Mesenchymal stem cell (in vitro differentiated cells and primary cell): ENCODE measurements at regions not wholly inside any gene's neighbourhood (a gene's known extent, or its start where the extent isn't known, plus 50 kb on each side); places are given as distances from the start of the nearest gene placed in this dataset.

Experiments used
- DNase-seq: peaks from one replicate; pipeline ENCODE4 v3.0.0-alpha.2; 2013
- H2AFZ ChIP-seq: one replicate; pipeline ENCODE4 v1.6.1; 2013; ENCODE audit warnings: low read depth, mild to moderate bottlenecking, control low read depth, inconsistent platforms, low read length, moderate library complexity
- H2AK5ac ChIP-seq: 2 replicates; pipeline ENCODE4 v1.6.1; 2013; ENCODE audit warnings: low read length, moderate library complexity, mild to moderate bottlenecking, inconsistent platforms; ENCODE audit not compliant: severe bottlenecking
- H2BK120ac ChIP-seq: one replicate; pipeline ENCODE4 v1.6.1; 2013; ENCODE audit warnings: low read depth, mild to moderate bottlenecking, inconsistent platforms, low read length, moderate library complexity
- H2BK12ac ChIP-seq, 2 experiments: one replicate each; pipeline ENCODE4 v1.6.1; 2013; ENCODE audit warnings: inconsistent platforms in 2 of 2, low read length in 2 of 2, mild to moderate bottlenecking in 2 of 2, moderate library complexity in 2 of 2, control low read depth in 1 of 2
- H2BK15ac ChIP-seq: one replicate; pipeline ENCODE4 v1.6.1; 2013; ENCODE audit warnings: mild to moderate bottlenecking, low read depth, inconsistent platforms; ENCODE audit not compliant: poor library complexity, severe bottlenecking
- H2BK5ac ChIP-seq: 2 replicates; pipeline ENCODE4 v1.6.1; 2013; ENCODE audit warnings: low read depth, mild to moderate bottlenecking, low read length, control low read depth, inconsistent platforms; ENCODE audit not compliant: poor library complexity, severe bottlenecking
- H3K14ac ChIP-seq, 2 experiments: one replicate each; pipeline ENCODE4 v1.6.1; 2013; ENCODE audit warnings: inconsistent platforms in 2 of 2, low read length in 2 of 2, control low read depth in 1 of 2, mild to moderate bottlenecking in 1 of 2, moderate library complexity in 1 of 2
- H3K18ac ChIP-seq, 2 experiments: one replicate each; pipeline ENCODE4 v1.6.1; 2013; ENCODE audit warnings: inconsistent platforms in 2 of 2, low read length in 2 of 2, control low read depth in 1 of 2, low read depth in 1 of 2, mild to moderate bottlenecking in 1 of 2
- H3K23ac ChIP-seq, 2 experiments: one replicate each; pipeline ENCODE4 v1.6.1; 2013; ENCODE audit warnings: inconsistent platforms in 2 of 2, low read length in 2 of 2, mild to moderate bottlenecking in 2 of 2, moderate library complexity in 2 of 2, control low read depth in 1 of 2
- H3K27ac ChIP-seq: 2 replicates; pipeline ENCODE4 v1.5.1; 2013; ENCODE audit warnings: mild to moderate bottlenecking, moderate library complexity, low read length, control low read depth, inconsistent platforms; ENCODE audit not compliant: poor library complexity, severe bottlenecking
- H3K27me3 ChIP-seq, 2 experiments: 2 replicates each; pipeline versions ENCODE4 v1.6.1 to v1.7.0; 2013; ENCODE audit warnings: low read length in 2 of 2, mild to moderate bottlenecking in 2 of 2, moderate library complexity in 2 of 2, control low read depth in 1 of 2, inconsistent platforms in 1 of 2; ENCODE audit not compliant: control insufficient read depth in 1 of 2, insufficient read depth in 1 of 2
- H3K36me3 ChIP-seq, 2 experiments: 2 replicates each; pipeline versions ENCODE4 v1.6.1 to v1.7.0; 2013; ENCODE audit warnings: low read length in 2 of 2, control low read depth in 1 of 2, inconsistent platforms in 1 of 2, low read depth in 1 of 2, mild to moderate bottlenecking in 1 of 2; ENCODE audit not compliant: insufficient read depth in 2 of 2, control insufficient read depth in 1 of 2
- H3K4ac ChIP-seq, 2 experiments: one replicate each; pipeline ENCODE4 v1.6.1; 2013; ENCODE audit warnings: inconsistent platforms in 2 of 2, low read length in 2 of 2, mild to moderate bottlenecking in 2 of 2, moderate library complexity in 2 of 2, control low read depth in 1 of 2, low read depth in 1 of 2
- H3K4me1 ChIP-seq: 2 replicates; pipeline ENCODE4 v1.6.1; 2013; ENCODE audit warnings: low read depth, low read length, control low read depth; ENCODE audit not compliant: control insufficient read depth, insufficient read depth
- H3K4me2 ChIP-seq: 2 replicates; pipeline ENCODE4 v1.6.1; 2013; ENCODE audit warnings: low read length, mild to moderate bottlenecking, inconsistent platforms; ENCODE audit not compliant: poor library complexity, severe bottlenecking
- H3K4me3 ChIP-seq, 2 experiments: 2 replicates each; pipeline versions ENCODE4 v1.5.1 to v1.7.0; 2013; ENCODE audit warnings: low read length in 2 of 2, mild to moderate bottlenecking in 2 of 2, control low read depth in 1 of 2, low read depth in 1 of 2; ENCODE audit not compliant: insufficient read depth in 1 of 2
- H3K79me1 ChIP-seq: replicated peaks from 2 replicates; pipeline ENCODE4 v1.6.1; 2013; ENCODE audit warnings: mild to moderate bottlenecking, control low read depth, low read length, inconsistent platforms; ENCODE audit not compliant: poor library complexity, severe bottlenecking
- H3K9ac ChIP-seq: 2 replicates; pipeline ENCODE4 v1.7.0; 2013; ENCODE audit warnings: mild to moderate bottlenecking, low read length, moderate library complexity
- H3K9me3 ChIP-seq: 2 replicates; pipeline ENCODE4 v1.7.0; 2013; ENCODE audit warnings: mild to moderate bottlenecking, low read length; ENCODE audit not compliant: control insufficient read depth
- H4K8ac ChIP-seq: one replicate; pipeline ENCODE4 v1.6.1; 2013; ENCODE audit warnings: inconsistent platforms, mild to moderate bottlenecking, low read length, moderate library complexity
- H4K91ac ChIP-seq: one replicate; pipeline ENCODE4 v1.6.1; 2013; ENCODE audit warnings: mild to moderate bottlenecking, low read length, inconsistent platforms
- WGBS: methylation state at CpG from one replicate; pipeline ENCODE4 v1.1.7; 2013; ENCODE audit warnings: mixed read lengths; 5-methylcytosine and 5-hydroxymethylcytosine counted together

- no peaks in the 10 kb centered on the region for H3K9me3 ChIP-seq
- no peak overlapping the region for H3K14ac ChIP-seq
- H3K18ac ChIP-seq = no peak overlapping the region
- no peak for DNase-seq
- no peak overlapping the region for H2AFZ ChIP-seq
- no peak overlapping the region for H4K8ac ChIP-seq
- no peaks in the 10 kb centered on the region for H3K4me1 ChIP-seq
- H2BK15ac ChIP-seq = no peak overlapping the region
- no peak overlapping the region for H3K27ac ChIP-seq
- peaks cover 0 to 4% of the 10 kb centered on the region in 2 experiments for H3K27me3 ChIP-seq
- H2AK5ac ChIP-seq = no peak overlapping the region
- no peak overlapping the region for H3K4ac ChIP-seq
- WGBS = 97% methylated on average over 2 of the region's 2 CpGs
- H2BK5ac ChIP-seq = no peak overlapping the region
- no peak overlapping the region for H3K4me3 ChIP-seq
- no peak overlapping the region for H2BK12ac ChIP-seq
- no peaks in the 10 kb centered on the region for H3K36me3 ChIP-seq
- H2BK120ac ChIP-seq = no peak overlapping the region
- H3K4me2 ChIP-seq = no peak overlapping the region
- no peak overlapping the region for H3K23ac ChIP-seq
- no peaks in the 10 kb centered on the region for H3K79me1 ChIP-seq
- H4K91ac ChIP-seq = no peak overlapping the region
- H3K9ac ChIP-seq = no peak overlapping the region
Observed at GRCh38 chr10:125300937-125301336, 140.6 kb upstream of the CTBP2 start.

- Histone ChIP-seq H2BK5ac (no peak overlapping the region), H3K23ac (no peak overlapping the region)
- WGBS = 75% methylated on average over 2 of the region's 2 CpGs
Observed at GRCh38 chr10:125299461-125299860, 139.1 kb upstream of the CTBP2 start.

GRCh38 chr10:125296598-125296997 is 136.2 kb upstream of the CTBP2 start:
- no peak overlapping the region for H2AK5ac ChIP-seq
- no peak overlapping the region for H3K9ac ChIP-seq
- no peak overlapping the region for H3K14ac ChIP-seq
- no peak for DNase-seq
- no peak overlapping the region for H3K23ac ChIP-seq
- H4K91ac ChIP-seq = no peak overlapping the region
- H2AFZ ChIP-seq = peak overlapping the region; percentile 18
- H4K8ac ChIP-seq = no peak overlapping the region
- H2BK5ac ChIP-seq = no peak overlapping the region
- H3K79me1 ChIP-seq = no peaks in the 10 kb centered on the region
- H2BK15ac ChIP-seq = no peak overlapping the region
- H3K27me3 ChIP-seq = peaks cover under 1 to 4% of the 10 kb centered on the region in 2 experiments
- no peak overlapping the region for H3K4me2 ChIP-seq
- WGBS = 80% methylated on average over 9 of the region's 9 CpGs
- H3K4ac ChIP-seq = no peak overlapping the region
- H2BK12ac ChIP-seq = no peak overlapping the region
- H3K4me1 ChIP-seq = no peaks in the 10 kb centered on the region
- H3K27ac ChIP-seq = no peak overlapping the region
- no peaks in the 10 kb centered on the region for H3K9me3 ChIP-seq
- no peak overlapping the region for H3K4me3 ChIP-seq
- no peaks in the 10 kb centered on the region for H3K36me3 ChIP-seq
- H3K18ac ChIP-seq = no peak overlapping the region
- no peak overlapping the region for H2BK120ac ChIP-seq

More at GRCh38 chr10:125299461-125299860, 139.1 kb upstream of the CTBP2 start:
- no peaks in the 10 kb centered on the region for H3K79me1 ChIP-seq
- no peak overlapping the region for H3K4me2 ChIP-seq
- H3K9ac ChIP-seq = no peak overlapping the region
- H3K36me3 ChIP-seq = no peaks in the 10 kb centered on the region
- H3K4me3 ChIP-seq = no peak overlapping the region
- H4K91ac ChIP-seq = no peak overlapping the region
- H2AFZ ChIP-seq = no peak overlapping the region
- H2BK120ac ChIP-seq = no peak overlapping the region
- no peak overlapping the region for H4K8ac ChIP-seq
- peaks cover 0 to 4% of the 10 kb centered on the region in 2 experiments for H3K27me3 ChIP-seq
- H2BK15ac ChIP-seq = no peak overlapping the region
- H3K4ac ChIP-seq = no peak overlapping the region
- no peak overlapping the region for H3K18ac ChIP-seq
- H3K9me3 ChIP-seq = no peaks in the 10 kb centered on the region
- no peak overlapping the region for H2BK12ac ChIP-seq
- no peak overlapping the region for H3K27ac ChIP-seq
- H2AK5ac ChIP-seq = no peak overlapping the region
- no peak for DNase-seq
- H3K14ac ChIP-seq = no peak overlapping the region
- no peaks in the 10 kb centered on the region for H3K4me1 ChIP-seq

GRCh38 chr10:125294109-125294508 is 133.7 kb upstream of the CTBP2 start:
- Histone ChIP-seq H3K27ac (no peak overlapping the region), H3K14ac (no peak overlapping the region), H4K8ac (no peak overlapping the region), H3K9me3 (peaks cover 3% of the 10 kb centered on the region), H3K36me3 (no peaks in the 10 kb centered on the region), H2BK5ac (no peak overlapping the region), H2BK15ac (no peak overlapping the region), H2BK12ac (no peak overlapping the region), H3K79me1 (no peaks in the 10 kb centered on the region), H2BK120ac (no peak overlapping the region), H3K9ac (no peak overlapping the region), H2AFZ (no peak overlapping the region), H3K4me1 (no peaks in the 10 kb centered on the region), H3K4ac (no peak overlapping the region), H3K23ac (no peak overlapping the region), H3K27me3 (peaks cover 0 to 4% of the 10 kb centered on the region in 2 experiments), H4K91ac (no peak overlapping the region), H3K18ac (no peak overlapping the region), H2AK5ac (no peak overlapping the region), H3K4me3 (no peak overlapping the region), H3K4me2 (no peak overlapping the region)
- DNase-seq = no peak
- whole genome bisulfite sequencing = no CpG with 5 or more reads among the region's 2 CpGs
